Adrenal gland (tissue), 9 donors: ENCODE measurements at regions not wholly inside any gene's neighbourhood (a gene's known extent, or its start where the extent isn't known, plus 50 kb on each side); places are given as distances from the start of the nearest gene placed in this dataset.

Experiments
- DNase-seq, 7 donors: peaks; one replicate each; pipeline ENCODE4 v3.0.0-alpha.2; 2019 to 2020
- H3K27ac ChIP-seq, 5 donors: fragments of 200-600 bp; sonication (generic) in 4 of 5; 1 replicate in 3 of 5; 2 replicates in 2 of 5; pipeline versions ENCODE4 v1.5.1 to v1.8.0; 2016 to 2020; ENCODE audit warnings: mild to moderate bottlenecking in 1 of 5
- H3K27me3 ChIP-seq: fragments of 200-600 bp; 2 replicates; pipeline ENCODE4 v1.8.0; 2021
- H3K36me3 ChIP-seq, 2 donors: fragments of 200-600 bp; replicated peaks in 1 of 2; 1 replicate in 1 of 2; 2 replicates in 1 of 2; pipeline versions ENCODE4 v1.5.1 to v1.8.0; 2018 to 2022
- H3K4me1 ChIP-seq, 2 donors: fragments of 200-600 bp; replicated peaks in 1 of 2; 1 replicate in 1 of 2; 2 replicates in 1 of 2; pipeline versions ENCODE4 v1.5.1 to v1.8.0; 2018 to 2021
- H3K4me3 ChIP-seq, 4 donors: fragments of 200-600 bp; sonication (generic) in 3 of 4; one replicate each; pipeline ENCODE4 v1.5.1; 2016 to 2018
- H3K9me3 ChIP-seq, 3 donors: fragments of 200-600 bp; sonication (generic) in 1 of 3; replicated peaks in 1 of 3; 1 replicate in 2 of 3; 2 replicates in 1 of 3; pipeline versions ENCODE4 v1.5.1 to v1.8.0; 2016 to 2021
- POLR2A ChIP-seq, 2 donors: fragments of 450-650 bp; IDR thresholded peaks; one replicate each; pipeline ENCODE4 v1.6.1; 2017; ENCODE audit warnings: antibody characterized with exemption in 2 of 2, mild to moderate bottlenecking in 2 of 2, moderate library complexity in 1 of 2
- WGBS, 4 donors: extraction: QIAGEN DNeasy Blood & Tissue Kit in 2 of 4; methylation state at CpG; one replicate each; pipeline versions ENCODE4 v1.1.5 to v1.1.7; 2013 to 2017; 5-methylcytosine and 5-hydroxymethylcytosine counted together
- intact Hi-C, 2 donors: fragments of 100-400 bp; cut with DNase I; formaldehyde crosslinking; loops; one replicate each; pipeline versions ENCODE4 v1.14.1 to v1.15.0; 2022 to 2023
- TF ChIP-seq, protein P1 (sequence below), 6 experiments: fragments of 450-650 bp in 4 of 6; fragments of 200-600 bp in 2 of 6; sonication (generic) in 1 of 6; IDR thresholded peaks; 1 replicate in 5 of 6; 2 replicates in 1 of 6; pipeline versions ENCODE4 v1.5.1 to v1.8.0; 2016 to 2021; ENCODE audit warnings: antibody characterized with exemption in 6 of 6, mild to moderate bottlenecking in 2 of 6, moderate library complexity in 1 of 6
- donor health status: healthy with polysubstance abuse.
- donor health status: Bipolar disorder and iron deficiency.
- donor health status: DM: yes; HTN: yes; CAD: no.
- donor health status: DM: no; HTN: no; CAD: no.
- donor health status: DM: no; HTN: no; CAD: no.

DNA sequence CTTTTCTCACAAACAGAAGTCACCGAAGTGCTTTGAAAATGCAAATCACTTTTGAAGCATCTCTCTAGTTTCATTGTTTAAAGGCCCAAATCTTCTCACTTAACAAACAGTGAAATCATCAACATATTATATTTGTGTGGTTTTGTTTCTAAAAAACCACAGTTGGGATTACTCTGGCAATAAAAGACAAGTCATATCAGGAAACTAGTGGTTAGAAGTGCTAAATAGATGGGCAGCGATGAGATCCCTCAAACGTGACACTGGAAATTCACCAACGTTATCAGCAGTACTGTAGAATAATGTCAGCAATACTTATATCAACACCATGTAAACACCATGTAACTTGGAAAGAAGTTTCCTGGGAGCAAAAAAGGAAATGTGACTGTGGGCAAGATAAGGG lies 893.5 kb downstream of the SUCLG1 start:
- no peak overlapping the region for H3K27ac ChIP-seq
- no peaks in the 10 kb centered on the region for H3K9me3 ChIP-seq
- intact Hi-C loops, result no loop called here
- no peak for DNase-seq
- no peak overlapping the region for H3K4me3 ChIP-seq
- no peaks in the 10 kb centered on the region for H3K27me3 ChIP-seq
- no peak for TF ChIP-seq POLR2A (IDR thresholded peaks at IDR 0.05)
- TF ChIP-seq, protein P1, sequence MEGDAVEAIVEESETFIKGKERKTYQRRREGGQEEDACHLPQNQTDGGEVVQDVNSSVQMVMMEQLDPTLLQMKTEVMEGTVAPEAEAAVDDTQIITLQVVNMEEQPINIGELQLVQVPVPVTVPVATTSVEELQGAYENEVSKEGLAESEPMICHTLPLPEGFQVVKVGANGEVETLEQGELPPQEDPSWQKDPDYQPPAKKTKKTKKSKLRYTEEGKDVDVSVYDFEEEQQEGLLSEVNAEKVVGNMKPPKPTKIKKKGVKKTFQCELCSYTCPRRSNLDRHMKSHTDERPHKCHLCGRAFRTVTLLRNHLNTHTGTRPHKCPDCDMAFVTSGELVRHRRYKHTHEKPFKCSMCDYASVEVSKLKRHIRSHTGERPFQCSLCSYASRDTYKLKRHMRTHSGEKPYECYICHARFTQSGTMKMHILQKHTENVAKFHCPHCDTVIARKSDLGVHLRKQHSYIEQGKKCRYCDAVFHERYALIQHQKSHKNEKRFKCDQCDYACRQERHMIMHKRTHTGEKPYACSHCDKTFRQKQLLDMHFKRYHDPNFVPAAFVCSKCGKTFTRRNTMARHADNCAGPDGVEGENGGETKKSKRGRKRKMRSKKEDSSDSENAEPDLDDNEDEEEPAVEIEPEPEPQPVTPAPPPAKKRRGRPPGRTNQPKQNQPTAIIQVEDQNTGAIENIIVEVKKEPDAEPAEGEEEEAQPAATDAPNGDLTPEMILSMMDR (IDR thresholded peaks at IDR 0.05), result no peak
- H3K4me1 ChIP-seq, result no peaks in the 10 kb centered on the region
- WGBS, 4 donors, result 77 to 84% (median 79%) methylated on average over 4 of the region's 4 CpGs
- no peaks in the 10 kb centered on the region for H3K36me3 ChIP-seq

DNA sequence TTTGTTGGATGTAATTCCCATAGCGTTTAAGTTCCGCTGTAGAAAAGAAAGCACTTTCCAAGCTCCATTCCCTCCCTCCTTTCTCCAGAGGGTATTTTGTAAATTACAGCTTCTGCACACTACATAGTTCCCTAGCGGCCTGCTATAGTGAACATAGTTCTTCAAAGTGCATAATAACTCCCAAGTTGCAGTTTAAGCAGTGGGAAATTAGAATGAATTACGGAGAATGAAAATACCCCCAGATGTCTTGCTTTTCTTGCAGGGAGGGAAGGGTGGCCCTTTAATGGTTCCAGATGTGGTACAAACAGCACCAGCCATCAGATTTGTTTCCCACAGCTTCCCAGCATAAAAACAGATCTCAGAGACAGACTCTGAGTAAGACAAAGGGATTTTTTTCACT lies 893.9 kb downstream of the SUCLG1 start:
- TF ChIP-seq POLR2A (IDR thresholded peaks at IDR 0.05), result no peak
- TF ChIP-seq, protein P1 (IDR thresholded peaks at IDR 0.05), result no peak
- DNase-seq, result no peak
- intact Hi-C loops, result no loop called here
- Histone ChIP-seq H3K27me3 (no peaks in the 10 kb centered on the region), H3K9me3 (no peaks in the 10 kb centered on the region), H3K4me1 (no peaks in the 10 kb centered on the region), H3K4me3 (no peak overlapping the region), H3K36me3 (no peaks in the 10 kb centered on the region), H3K27ac (no peak overlapping the region)
- WGBS, 4 donors, result 53 to 63% (median 56%) methylated on average over 4 of the region's 4 CpGs

DNA sequence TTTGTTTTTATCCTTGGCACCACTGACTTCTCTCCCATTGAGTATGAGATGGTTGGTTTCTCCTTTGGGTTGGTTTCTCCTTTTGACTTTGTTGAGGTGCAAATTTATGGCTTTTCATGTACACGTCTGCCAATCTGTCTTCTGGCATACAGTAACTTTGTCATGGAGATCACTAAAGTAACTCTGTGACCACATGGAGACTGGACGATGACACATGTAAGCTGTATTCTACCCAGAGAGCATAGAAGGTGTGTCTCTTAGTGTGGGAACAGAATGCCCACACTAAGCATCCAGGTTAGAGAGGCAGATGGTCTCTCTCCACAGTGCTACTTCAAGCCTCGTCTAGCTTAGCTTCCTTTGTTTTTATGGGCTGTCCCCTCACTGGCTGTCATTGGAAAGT lies 897.5 kb downstream of the SUCLG1 start:
- intact Hi-C loops, result no loop called here
- WGBS, 4 donors, result 48 to 63% (median 54%) methylated on average over 3 of the region's 3 CpGs
- no peak for DNase-seq
- H3K27me3 ChIP-seq, result no peaks in the 10 kb centered on the region
- no peak overlapping the region for H3K27ac ChIP-seq
- no peak overlapping the region for H3K4me3 ChIP-seq
- no peaks in the 10 kb centered on the region for H3K36me3 ChIP-seq
- H3K4me1 ChIP-seq, result no peaks in the 10 kb centered on the region
- no peak for TF ChIP-seq POLR2A (IDR thresholded peaks at IDR 0.05)
- TF ChIP-seq, protein P1 (IDR thresholded peaks at IDR 0.05), result no peak
- H3K9me3 ChIP-seq, result no peaks in the 10 kb centered on the region

DNA sequence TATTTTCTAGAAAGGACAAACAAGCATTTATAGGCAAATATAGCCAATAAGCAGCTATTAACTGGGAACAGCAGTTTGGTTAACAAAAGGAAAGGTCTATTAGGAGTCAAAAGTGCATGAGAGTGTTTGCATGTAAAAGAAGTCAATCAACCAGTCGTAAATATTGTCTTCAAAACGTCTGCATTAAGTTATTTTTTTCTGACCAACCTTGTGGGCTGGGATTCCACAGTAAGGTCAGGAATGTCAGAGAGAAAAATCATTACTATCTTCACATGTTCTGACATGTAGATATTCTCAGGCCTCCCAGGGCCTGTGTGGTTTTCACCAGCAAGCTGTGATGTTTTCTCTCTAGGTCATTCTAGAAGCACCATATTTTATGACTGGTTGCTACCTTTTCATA lies 922.5 kb downstream of the SUCLG1 start:
- intact Hi-C loops, result no loop called here
- Histone ChIP-seq H3K36me3 (no peaks in the 10 kb centered on the region), H3K4me1 (no peaks in the 10 kb centered on the region), H3K27ac (no peak overlapping the region), H3K9me3 (no peaks in the 10 kb centered on the region), H3K4me3 (no peak overlapping the region), H3K27me3 (no peaks in the 10 kb centered on the region)
- no peak for DNase-seq
- WGBS, 4 donors, result 26 to 44% (median 35%) methylated on average over 2 of the region's 2 CpGs
- TF ChIP-seq POLR2A (IDR thresholded peaks at IDR 0.05), result no peak
- TF ChIP-seq, protein P1 (IDR thresholded peaks at IDR 0.05), result no peak
